K562 (cell line): ENCODE measurements at regions not wholly inside any gene's neighbourhood (a gene's known extent, or its start where the extent isn't known, plus 50 kb on each side); places are given as distances from the start of the nearest gene placed in this dataset.

ENCODE experiments used
- ATAC-seq: fragments of 200-7000 bp; cut with Tn5 transposase; 3 replicates; pipeline ENCODE4 v1.9.1; 2020; ENCODE audit warnings: moderate library complexity
- BruUV-seq: library from RNA; stranded (reverse); fragments of 400-500 nt; replicated peaks from 2 replicates; lab custom pipeline; 2021; lab: Mats Ljungman, UMichigan
- CTCF ChIA-PET: fragments of 300-600 bp; formaldehyde crosslinking; extraction: SDS; loops from one replicate; lab custom pipeline; 2021; ENCODE audit warnings: low intra/inter-chr PET ratio; lab: Yijun Ruan, JAX
- POLR2A ChIA-PET: fragments of 300-600, 350-650 bp; sonication (Branson Sonifier 250); formaldehyde crosslinking; extraction: SDS; loops from one replicate; lab custom pipeline; 2021; ENCODE audit warnings: antibody characterized with exemption, inconsistent platforms; lab: Yijun Ruan, JAX
- DNase-seq, 4 experiments: peaks; one replicate each; pipeline versions ENCODE4 v3.0.0 to v3.0.0-alpha.2; 2011 to 2018; ENCODE audit warnings: low spot score in 3 of 4, mixed read lengths in 3 of 4; ENCODE audit errors: extremely low read depth in 1 of 4
- FAIRE-seq: peaks from 2 replicates; lab custom pipeline; 2011; peaks lifted over from hg19 to GRCh38; lab: Jason Lieb, UNC
- H2AFZ ChIP-seq: 2 replicates; pipeline ENCODE4 v1.6.0; 2011; ENCODE audit warnings: low read depth, low read length, control low read depth, inconsistent platforms
- H3K27ac ChIP-seq: fragments of 200-600 bp; 3 replicates; pipeline ENCODE4 v1.8.0; 2011; ENCODE audit warnings: low read depth, mild to moderate bottlenecking, control low read depth, inconsistent platforms, low read length, moderate library complexity, mixed read lengths; ENCODE audit errors: extremely low read depth
- H3K27me3 ChIP-seq, 2 experiments: fragments of 300-600 bp in 1 of 2; 2 replicates in 1 of 2; 3 replicates in 1 of 2; pipeline versions ENCODE4 v1.6.0 to v1.8.0; 2011; ENCODE audit warnings: inconsistent platforms in 2 of 2, low read length in 2 of 2, mild to moderate bottlenecking in 1 of 2, mixed read lengths in 1 of 2, moderate library complexity in 1 of 2; ENCODE audit not compliant: control insufficient read depth in 2 of 2, insufficient read depth in 2 of 2
- H3K36me3 ChIP-seq: fragments of 300-600 bp; 3 replicates; pipeline ENCODE4 v1.8.0; 2011; ENCODE audit warnings: mild to moderate bottlenecking, low read length, inconsistent platforms; ENCODE audit not compliant: control insufficient read depth, insufficient read depth
- H3K4me1 ChIP-seq, 2 experiments: fragments of 200-600 bp in 1 of 2; replicated peaks in 1 of 2; 2 replicates in 1 of 2; 3 replicates in 1 of 2; pipeline versions ENCODE4 v1.5.1 to v1.8.0; 2011; ENCODE audit warnings: inconsistent platforms in 2 of 2, low read length in 2 of 2, mild to moderate bottlenecking in 1 of 2, mixed read lengths in 1 of 2, moderate library complexity in 1 of 2; ENCODE audit not compliant: control insufficient read depth in 2 of 2, insufficient read depth in 2 of 2
- H3K4me2 ChIP-seq: 2 replicates; pipeline ENCODE4 v1.6.1; 2011; ENCODE audit warnings: low read length, control low read depth, inconsistent platforms, mixed read lengths; ENCODE audit not compliant: insufficient read depth
- H3K4me3 ChIP-seq: fragments of 200-600 bp; sonication (generic), shearing (Covaris generic); 2 replicates; pipeline ENCODE4 v1.5.1; 2016; ENCODE audit warnings: control low read depth, inconsistent platforms
- H3K79me2 ChIP-seq: fragments of 200-600 bp; 3 replicates; pipeline ENCODE4 v1.8.0; 2011; ENCODE audit warnings: low read length, inconsistent platforms; ENCODE audit not compliant: control insufficient read depth, insufficient read depth
- H3K9ac ChIP-seq, 2 experiments: 2 replicates each; pipeline versions ENCODE4 v1.6.0 to v1.6.1; 2011; ENCODE audit warnings: low read depth in 2 of 2, low read length in 2 of 2, control low read depth in 1 of 2, inconsistent platforms in 1 of 2, mild to moderate bottlenecking in 1 of 2, mixed read lengths in 1 of 2; ENCODE audit not compliant: insufficient read depth in 1 of 2
- H3K9me1 ChIP-seq: one replicate; pipeline ENCODE4 v1.6.0; 2011; ENCODE audit warnings: inconsistent platforms, mild to moderate bottlenecking, low read length, moderate library complexity; ENCODE audit not compliant: control insufficient read depth, insufficient read depth
- H3K9me3 ChIP-seq: replicated peaks from 2 replicates; pipeline ENCODE4 v1.5.1; 2011; ENCODE audit warnings: low read depth, low read length, inconsistent platforms; ENCODE audit not compliant: control insufficient read depth, insufficient read depth
- H4K20me1 ChIP-seq: replicated peaks from 2 replicates; pipeline ENCODE4 v1.6.1; 2011; ENCODE audit warnings: low read length, inconsistent platforms, mixed read lengths; ENCODE audit not compliant: control insufficient read depth, insufficient read depth
- BMI1 ChIP-seq: fragments of 150-350 bp; IDR thresholded peaks from 2 replicates; pipeline ENCODE4 v1.6.1; 2014; ENCODE audit warnings: low read length
- FOSL1 ChIP-seq: fragments of 200-800 bp; sonication (Bioruptor generic); conservative IDR thresholded peaks from 2 replicates; pipeline ENCODE4 v1.6.1; 2016; ENCODE audit warnings: missing genetic modification characterization, missing compliant biosample characterization
- KLF1 ChIP-seq: fragments of 450-650 bp; IDR thresholded peaks from 2 replicates; pipeline ENCODE4 v1.6.1; 2016; ENCODE audit warnings: missing genetic modification characterization, missing compliant biosample characterization
- NFE2L1 ChIP-seq: fragments of 450-650 bp; IDR thresholded peaks from 2 replicates; pipeline ENCODE4 v1.6.1; 2016; ENCODE audit warnings: missing genetic modification characterization, low read depth, mild to moderate bottlenecking, missing compliant biosample characterization, moderate library complexity, borderline replicate concordance
- SMAD4 ChIP-seq: fragments of 250-450 bp; sonication (Bioruptor Pico); conservative IDR thresholded peaks from 2 replicates; pipeline ENCODE4 v1.8.0; 2021; ENCODE audit warnings: inconsistent platforms, mild to moderate bottlenecking, moderate library complexity
- SMARCB1 ChIP-seq: IDR thresholded peaks from 2 replicates; pipeline ENCODE4 v1.6.1; 2011; ENCODE audit warnings: improper control_type of control experiment, low read depth; ENCODE audit not compliant: insufficient read length
- ZNF444 ChIP-seq: fragments of 250-450 bp; sonication (Bioruptor Pico); IDR thresholded peaks from 2 replicates; pipeline ENCODE4 v1.4.0; 2020; ENCODE audit warnings: mild to moderate bottlenecking, moderate library complexity
- ZNF79 ChIP-seq: fragments of 250-450 bp; sonication (Bioruptor Pico); IDR thresholded peaks from 2 replicates; pipeline ENCODE4 v1.4.0; 2020; ENCODE audit warnings: low read depth, mild to moderate bottlenecking, moderate library complexity
- WGBS: fragments of 100-300 bp; shearing (Covaris generic); methylation state at CpG from one replicate; pipeline ENCODE4 v1.1.6; 2016; ENCODE audit warnings: low coverage, mixed read lengths; ENCODE audit not compliant: insufficient coverage; ENCODE audit errors: missing lambda C conversion rate; 5-methylcytosine and 5-hydroxymethylcytosine counted together
- in situ Hi-C: fragments of 300-500 bp; cut with MboI; formaldehyde crosslinking; loops from 4 replicates; pipeline ENCODE4 v1.15.0; 2018; ENCODE audit warnings: inconsistent platforms, mixed read lengths
- intact Hi-C: fragments of 100-400 bp; cut with micrococcal nuclease; formaldehyde crosslinking; loops from 2 replicates; pipeline ENCODE4 v1.14.2; 2022
- TF ChIP-seq, protein P1 (sequence below): fragments of 450-650 bp; IDR thresholded peaks from one replicate; pipeline ENCODE4 v1.6.1; 2018; ENCODE audit warnings: mild to moderate bottlenecking, moderate library complexity; ENCODE audit not compliant: partially characterized antibody

GRCh38 chr18:28766721-28767120 is 589.8 kb upstream of the CDH2 start:
- Histone ChIP-seq H3K9me3 (no peaks in the 10 kb centered on the region), H3K9ac (no peak overlapping the region), H3K36me3 (no peaks in the 10 kb centered on the region), H2AFZ (no peak overlapping the region), H3K4me1 (no peaks in the 10 kb centered on the region), H3K4me3 (no peak overlapping the region), H3K79me2 (no peaks in the 10 kb centered on the region), H3K27me3 (no peaks in the 10 kb centered on the region), H3K9me1 (no peaks in the 10 kb centered on the region), H3K4me2 (no peak overlapping the region), H3K27ac (no peak overlapping the region), H4K20me1 (no peaks in the 10 kb centered on the region)
- FAIRE-seq (no peak), ATAC-seq (no peak), DNase-seq (no peak)
- BruUV-seq, result no TSS peak
- no peak for TF ChIP-seq SMARCB1
- TF ChIP-seq KLF1 (tag), result no peak
- no peak for TF ChIP-seq BMI1
- no peak for TF ChIP-seq ZNF444
- TF ChIP-seq FOSL1, result no peak
- TF ChIP-seq NFE2L1 (tag), result no peak
- TF ChIP-seq ZNF79 (CRISPR knock-in tag), result no peak
- ChIA-PET POLR2A (no interaction called here), CTCF (no interaction called here)
- in situ Hi-C loops (no loop called here), intact Hi-C loops (no loop called here)

- intact Hi-C loops, result no loop called here
- DNase-seq, result no peak
- H3K4me1 ChIP-seq, result no peaks in the 10 kb centered on the region
- no peak overlapping the region for H3K9ac ChIP-seq
- no peaks in the 10 kb centered on the region for H3K27me3 ChIP-seq
- in situ Hi-C loops, result no loop called here
- H3K27ac ChIP-seq, result no peak overlapping the region
- no peaks in the 10 kb centered on the region for H4K20me1 ChIP-seq
- CTCF ChIA-PET, result no interaction called here
- H3K9me3 ChIP-seq, result no peaks in the 10 kb centered on the region
- ATAC-seq, result no peak
- FAIRE-seq, result no peak
- H3K9me1 ChIP-seq, result no peaks in the 10 kb centered on the region
- no peak overlapping the region for H3K4me2 ChIP-seq
- POLR2A ChIA-PET, result no interaction called here
- no TSS peak for BruUV-seq
- TF ChIP-seq, protein P1, sequence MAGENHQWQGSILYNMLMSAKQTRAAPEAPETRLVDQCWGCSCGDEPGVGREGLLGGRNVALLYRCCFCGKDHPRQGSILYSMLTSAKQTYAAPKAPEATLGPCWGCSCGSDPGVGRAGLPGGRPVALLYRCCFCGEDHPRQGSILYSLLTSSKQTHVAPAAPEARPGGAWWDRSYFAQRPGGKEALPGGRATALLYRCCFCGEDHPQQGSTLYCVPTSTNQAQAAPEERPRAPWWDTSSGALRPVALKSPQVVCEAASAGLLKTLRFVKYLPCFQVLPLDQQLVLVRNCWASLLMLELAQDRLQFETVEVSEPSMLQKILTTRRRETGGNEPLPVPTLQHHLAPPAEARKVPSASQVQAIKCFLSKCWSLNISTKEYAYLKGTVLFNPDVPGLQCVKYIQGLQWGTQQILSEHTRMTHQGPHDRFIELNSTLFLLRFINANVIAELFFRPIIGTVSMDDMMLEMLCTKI, result no peak
- TF ChIP-seq SMAD4, result no peak
- WGBS, result 0% methylated on average over 2 of the region's 2 CpGs
- H3K36me3 ChIP-seq, result no peaks in the 10 kb centered on the region
- no peak overlapping the region for H3K4me3 ChIP-seq
- H3K79me2 ChIP-seq, result no peaks in the 10 kb centered on the region
- no peak overlapping the region for H2AFZ ChIP-seq
Observed at GRCh38 chr18:28766027-28766426, 589.1 kb upstream of the CDH2 start.
